Trophoblast cell (in vitro differentiated cells and primary cell): ENCODE measurements at regions not wholly inside any gene's neighbourhood (a gene's known extent, or its start where the extent isn't known, plus 50 kb on each side); places are given as distances from the start of the nearest gene placed in this dataset.

Source experiments
- DNase-seq, 2 donors: peaks; one replicate each; pipeline ENCODE4 v3.0.0-alpha.2; 2016
- H2AFZ ChIP-seq: 2 replicates; pipeline ENCODE4 v1.6.1; 2013; ENCODE audit warnings: low read length, moderate library complexity, mild to moderate bottlenecking; ENCODE audit not compliant: insufficient read depth, poor library complexity
- H2AK5ac ChIP-seq: 2 replicates; pipeline ENCODE4 v1.6.1; 2013; ENCODE audit warnings: mild to moderate bottlenecking, low read length
- H2BK120ac ChIP-seq: 2 replicates; pipeline ENCODE4 v1.6.1; 2013; ENCODE audit warnings: low read length, mild to moderate bottlenecking, moderate library complexity; ENCODE audit not compliant: insufficient read depth, poor library complexity
- H2BK12ac ChIP-seq: 2 replicates; pipeline ENCODE4 v1.6.1; 2013; ENCODE audit warnings: mild to moderate bottlenecking, low read length, moderate library complexity
- H2BK5ac ChIP-seq: 2 replicates; pipeline ENCODE4 v1.6.1; 2013; ENCODE audit warnings: low read length, low read depth, moderate library complexity, mild to moderate bottlenecking; ENCODE audit not compliant: poor library complexity
- H3K14ac ChIP-seq: 2 replicates; pipeline ENCODE4 v1.6.1; 2013; ENCODE audit warnings: mild to moderate bottlenecking, low read length
- H3K18ac ChIP-seq: 2 replicates; pipeline ENCODE4 v1.6.1; 2013; ENCODE audit warnings: mild to moderate bottlenecking, low read length
- H3K23ac ChIP-seq: 2 replicates; pipeline ENCODE4 v1.6.1; 2013; ENCODE audit warnings: low read length
- H3K27ac ChIP-seq: 2 replicates; pipeline ENCODE4 v1.5.1; 2013; ENCODE audit warnings: low read depth, mild to moderate bottlenecking, inconsistent platforms, low read length, moderate library complexity
- H3K27me3 ChIP-seq: 2 replicates; pipeline ENCODE4 v1.6.1; 2013; ENCODE audit warnings: inconsistent platforms, mild to moderate bottlenecking, low read length, moderate library complexity; ENCODE audit not compliant: insufficient read depth
- H3K36me3 ChIP-seq, 2 experiments: 1 replicate in 1 of 2; 2 replicates in 1 of 2; pipeline ENCODE4 v1.6.1; 2013; ENCODE audit warnings: low read length in 2 of 2, mild to moderate bottlenecking in 2 of 2, moderate library complexity in 1 of 2; ENCODE audit not compliant: insufficient read depth in 2 of 2, control insufficient read depth in 1 of 2
- H3K4ac ChIP-seq: 2 replicates; pipeline ENCODE4 v1.6.1; 2013; ENCODE audit warnings: low read depth, mild to moderate bottlenecking, low read length, moderate library complexity
- H3K4me1 ChIP-seq, 2 experiments: 1 replicate in 1 of 2; 2 replicates in 1 of 2; pipeline ENCODE4 v1.6.1; 2013; ENCODE audit warnings: low read length in 2 of 2, mild to moderate bottlenecking in 2 of 2, moderate library complexity in 1 of 2; ENCODE audit not compliant: insufficient read depth in 2 of 2, control insufficient read depth in 1 of 2
- H3K4me2 ChIP-seq: 2 replicates; pipeline ENCODE4 v1.6.1; 2013; ENCODE audit warnings: inconsistent platforms, mild to moderate bottlenecking, low read length, moderate library complexity
- H3K4me3 ChIP-seq: 2 replicates; pipeline ENCODE4 v1.5.1; 2013; ENCODE audit warnings: mild to moderate bottlenecking, low read depth, low read length, inconsistent platforms
- H3K79me1 ChIP-seq: one replicate; pipeline ENCODE4 v1.6.1; 2013; ENCODE audit warnings: low read length
- H3K79me2 ChIP-seq: 2 replicates; pipeline ENCODE4 v1.6.1; 2013; ENCODE audit warnings: low read length, mild to moderate bottlenecking; ENCODE audit not compliant: control insufficient read depth, insufficient read depth, poor library complexity
- H3K9ac ChIP-seq: 2 replicates; pipeline ENCODE4 v1.6.1; 2013; ENCODE audit warnings: mild to moderate bottlenecking, low read length
- H3K9me3 ChIP-seq: 2 replicates; pipeline ENCODE4 v1.6.1; 2013; ENCODE audit warnings: low read depth, mild to moderate bottlenecking, control low read depth, inconsistent platforms, low read length; ENCODE audit not compliant: insufficient read depth
- H4K12ac ChIP-seq: 2 replicates; pipeline ENCODE4 v1.6.1; 2013; ENCODE audit warnings: low read depth, mild to moderate bottlenecking, low read length, moderate library complexity
- H4K8ac ChIP-seq: 2 replicates; pipeline ENCODE4 v1.6.1; 2013; ENCODE audit warnings: low read depth, mild to moderate bottlenecking, low read length, moderate library complexity
- H4K91ac ChIP-seq: one replicate; pipeline ENCODE4 v1.6.1; 2013; ENCODE audit warnings: low read depth, mild to moderate bottlenecking, low read length, moderate library complexity
- WGBS: extraction: QIAGEN DNeasy Blood & Tissue Kit; methylation state at CpG from one replicate; pipeline ENCODE4 v1.1.7; 2013; ENCODE audit warnings: missing lambda C conversion rate; ENCODE audit not compliant: insufficient read length, insufficient coverage; ENCODE audit errors: extremely low coverage; 5-methylcytosine and 5-hydroxymethylcytosine counted together

DNA sequence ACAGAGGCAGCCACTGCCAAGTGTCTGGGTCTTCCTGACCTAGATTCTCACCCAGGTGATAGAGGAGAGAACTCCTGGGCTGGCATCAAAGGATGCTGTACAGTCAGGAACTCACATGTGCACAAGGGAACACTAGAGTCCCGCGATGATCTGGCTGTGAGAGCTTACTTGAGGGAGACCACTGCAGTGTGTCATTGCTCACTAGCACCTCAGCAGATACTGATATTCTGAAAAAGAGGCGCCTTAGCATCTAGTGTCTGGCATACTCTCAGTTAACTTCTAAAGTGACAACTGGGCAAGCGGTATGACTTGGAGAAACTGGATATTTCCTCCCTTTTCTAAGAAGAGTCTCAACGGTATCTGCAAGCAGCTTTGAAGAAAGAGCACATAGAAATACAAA, 189.9 kb downstream of the CMPK2 start:
- Histone ChIP-seq H3K23ac (no peak overlapping the region), H4K8ac (no peak overlapping the region), H2AK5ac (no peak overlapping the region), H3K4me2 (no peak overlapping the region), H3K4me3 (no peak overlapping the region), H3K4me1 (no peaks in the 10 kb centered on the region), H2AFZ (no peak overlapping the region), H4K91ac (no peak overlapping the region), H4K12ac (no peak overlapping the region), H3K27me3 (no peaks in the 10 kb centered on the region), H3K79me2 (no peaks in the 10 kb centered on the region), H2BK12ac (no peak overlapping the region), H3K4ac (no peak overlapping the region), H2BK5ac (no peak overlapping the region), H3K14ac (no peak overlapping the region), H3K18ac (no peak overlapping the region), H3K36me3 (no peaks in the 10 kb centered on the region), H2BK120ac (no peak overlapping the region), H3K9ac (no peak overlapping the region), H3K79me1 (no peaks in the 10 kb centered on the region), H3K9me3 (no peaks in the 10 kb centered on the region), H3K27ac (no peak overlapping the region)
- WGBS, result no CpG with 5 or more reads among the region's 5 CpGs
- no peak for DNase-seq

DNA sequence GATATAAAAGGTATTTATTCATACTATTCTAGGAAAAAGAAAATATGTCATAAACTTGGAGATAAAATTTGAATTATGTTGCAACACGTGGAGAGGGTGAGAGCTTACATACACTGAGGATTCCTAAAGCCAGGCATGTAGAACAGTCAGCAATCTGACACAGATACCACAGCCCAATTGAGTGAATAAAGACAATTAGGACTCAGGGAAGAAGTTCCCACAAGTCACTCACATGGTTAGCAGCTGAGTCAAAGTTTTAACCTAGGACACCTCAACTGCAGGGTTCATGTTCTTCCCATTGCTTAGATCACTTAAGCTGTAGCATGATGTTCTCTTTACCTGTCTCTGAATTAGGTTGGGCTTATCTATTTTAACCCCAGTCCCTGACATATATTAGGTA, 189.5 kb downstream of the CMPK2 start:
- Histone ChIP-seq H2BK120ac (no peak overlapping the region), H3K9me3 (no peaks in the 10 kb centered on the region)
- DNase-seq, result no peak

DNA sequence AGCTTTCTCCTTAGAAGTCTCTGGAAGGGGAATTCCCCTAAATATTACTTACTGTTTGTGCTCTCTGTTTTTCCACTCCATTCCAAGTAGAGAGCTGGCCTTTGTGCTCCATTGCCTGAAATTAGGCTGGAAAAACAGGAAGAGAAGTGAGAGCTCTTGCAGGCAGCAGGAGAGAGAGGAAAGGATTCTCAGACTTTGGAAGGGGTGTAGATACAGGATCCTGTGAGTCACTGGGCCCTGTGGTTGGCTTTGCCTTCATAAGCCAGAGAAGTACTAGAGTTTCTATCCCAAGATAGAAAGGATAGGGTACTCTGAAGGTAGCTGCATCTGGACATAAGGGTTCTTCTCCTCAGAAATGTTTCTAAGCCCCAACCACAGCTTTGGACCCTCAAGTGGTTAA, 188.9 kb downstream of the CMPK2 start:
- H3K9ac ChIP-seq, result no peak overlapping the region
- H2AFZ ChIP-seq, result no peak overlapping the region
- no peak overlapping the region for H3K23ac ChIP-seq
- H4K91ac ChIP-seq, result no peak overlapping the region
- no peak overlapping the region for H4K8ac ChIP-seq
- no peak overlapping the region for H4K12ac ChIP-seq
- no peak for DNase-seq
- no peaks in the 10 kb centered on the region for H3K79me1 ChIP-seq
- no peak overlapping the region for H2BK5ac ChIP-seq
- no peak overlapping the region for H3K27ac ChIP-seq
- H3K4me3 ChIP-seq, result no peak overlapping the region
- H3K4me2 ChIP-seq, result no peak overlapping the region
- H3K36me3 ChIP-seq, result no peaks in the 10 kb centered on the region
- H3K18ac ChIP-seq, result no peak overlapping the region
- no peaks in the 10 kb centered on the region for H3K4me1 ChIP-seq
- H2BK12ac ChIP-seq, result no peak overlapping the region
- H2AK5ac ChIP-seq, result no peak overlapping the region
- no peak overlapping the region for H2BK120ac ChIP-seq
- no peak overlapping the region for H3K14ac ChIP-seq
- H3K79me2 ChIP-seq, result no peaks in the 10 kb centered on the region
- H3K4ac ChIP-seq, result no peak overlapping the region
- no peaks in the 10 kb centered on the region for H3K27me3 ChIP-seq
- no peaks in the 10 kb centered on the region for H3K9me3 ChIP-seq

More for the DNA sequence above, 189.5 kb downstream of the CMPK2 start:
- no peaks in the 10 kb centered on the region for H3K36me3 ChIP-seq
- H3K27me3 ChIP-seq, result no peaks in the 10 kb centered on the region
- H3K4ac ChIP-seq, result no peak overlapping the region
- H3K9ac ChIP-seq, result no peak overlapping the region
- no peak overlapping the region for H2AK5ac ChIP-seq
- H4K12ac ChIP-seq, result no peak overlapping the region
- H4K8ac ChIP-seq, result no peak overlapping the region
- H3K4me3 ChIP-seq, result no peak overlapping the region
- no peak overlapping the region for H3K23ac ChIP-seq
- H4K91ac ChIP-seq, result no peak overlapping the region
- H3K18ac ChIP-seq, result no peak overlapping the region
- H3K79me1 ChIP-seq, result no peaks in the 10 kb centered on the region
- WGBS, result no CpG with 5 or more reads among the region's 1 CpG
- H3K79me2 ChIP-seq, result no peaks in the 10 kb centered on the region
- no peak overlapping the region for H3K4me2 ChIP-seq
- no peak overlapping the region for H3K27ac ChIP-seq
- H2BK12ac ChIP-seq, result no peak overlapping the region
- H2AFZ ChIP-seq, result no peak overlapping the region
- no peak overlapping the region for H3K14ac ChIP-seq
- no peak overlapping the region for H2BK5ac ChIP-seq
- H3K4me1 ChIP-seq, result no peaks in the 10 kb centered on the region

DNA sequence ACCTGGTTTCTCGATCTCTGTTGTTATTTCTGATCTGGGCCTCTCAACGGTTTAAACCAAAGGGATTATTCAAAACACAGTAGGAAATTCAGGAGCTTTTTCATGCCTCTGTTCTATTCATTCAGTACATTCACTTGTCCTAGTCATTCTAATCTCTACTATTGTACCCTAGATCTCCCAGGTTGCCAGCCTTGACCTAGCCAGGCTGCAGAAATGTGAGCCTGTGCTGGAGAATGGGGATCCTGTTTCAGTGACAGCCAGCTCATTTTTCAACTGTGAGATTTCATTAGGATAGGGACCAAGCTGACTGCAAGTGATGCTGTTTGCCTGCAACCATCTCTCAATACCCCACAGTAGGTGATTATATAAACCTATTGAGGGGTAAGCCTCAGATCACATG, 186.2 kb downstream of the CMPK2 start:
- Histone ChIP-seq H3K4me2 (no peak overlapping the region), H3K4ac (no peak overlapping the region), H4K12ac (no peak overlapping the region)

More for the DNA sequence above, 186.2 kb downstream of the CMPK2 start:
- H3K4me1 ChIP-seq, result no peaks in the 10 kb centered on the region
- no peak overlapping the region for H4K91ac ChIP-seq
- H3K18ac ChIP-seq, result no peak overlapping the region
- H3K4me3 ChIP-seq, result no peak overlapping the region
- WGBS, result no CpG with 5 or more reads among the region's 2 CpGs
- no peak overlapping the region for H2BK120ac ChIP-seq
- no peak overlapping the region for H2AFZ ChIP-seq
- H3K79me2 ChIP-seq, result no peaks in the 10 kb centered on the region
- H3K36me3 ChIP-seq, result no peaks in the 10 kb centered on the region
- no peak overlapping the region for H2BK12ac ChIP-seq
- no peak overlapping the region for H3K14ac ChIP-seq
- no peaks in the 10 kb centered on the region for H3K79me1 ChIP-seq
- H3K23ac ChIP-seq, result no peak overlapping the region
- no peak overlapping the region for H3K9ac ChIP-seq
- no peak overlapping the region for H3K27ac ChIP-seq
- no peak for DNase-seq
- H3K9me3 ChIP-seq, result no peaks in the 10 kb centered on the region
- no peaks in the 10 kb centered on the region for H3K27me3 ChIP-seq
- H4K8ac ChIP-seq, result no peak overlapping the region
- H2AK5ac ChIP-seq, result no peak overlapping the region
- no peak overlapping the region for H2BK5ac ChIP-seq
